Kidney (tissue), 13 donors: ENCODE measurements at regions not wholly inside any gene's neighbourhood (a gene's known extent, or its start where the extent isn't known, plus 50 kb on each side); places are given as distances from the start of the nearest gene placed in this dataset.
A peak's percentile ranks its signal among the peaks of the same experiment; 100 is the strongest.

ENCODE experiments used
- DNase-seq, 5 donors: peaks; one replicate each; pipeline ENCODE4 v3.0.0-alpha.2; 2013 to 2020
- FAIRE-seq: peaks from 2 replicates; lab custom pipeline; 2012; peaks lifted over from hg19 to GRCh38; lab: Jason Lieb, UNC
- H3K27ac ChIP-seq, 2 donors: one replicate each; pipeline ENCODE4 v1.7.0; 2013; ENCODE audit warnings: low read depth in 2 of 2, low read length in 2 of 2, inconsistent platforms in 1 of 2
- H3K27me3 ChIP-seq: one replicate; pipeline ENCODE4 v1.7.1; 2013; ENCODE audit warnings: low read length, inconsistent platforms; ENCODE audit not compliant: control insufficient read depth, insufficient read depth
- H3K36me3 ChIP-seq, 3 donors: one replicate each; pipeline versions ENCODE4 v1.7.0 to v1.7.1; 2013; ENCODE audit warnings: low read length in 3 of 3, control low read depth in 1 of 3, inconsistent platforms in 1 of 3; ENCODE audit not compliant: insufficient read depth in 3 of 3, control insufficient read depth in 2 of 3
- H3K4me1 ChIP-seq, 3 donors: one replicate each; pipeline versions ENCODE4 v1.7.0 to v1.7.1; 2013; ENCODE audit warnings: low read length in 3 of 3, inconsistent platforms in 1 of 3, low read depth in 1 of 3; ENCODE audit not compliant: control insufficient read depth in 2 of 3, insufficient read depth in 2 of 3
- H3K4me3 ChIP-seq, 3 donors: one replicate each; pipeline versions ENCODE4 v1.7.0 to v1.8.1; 2013; ENCODE audit warnings: low read length in 3 of 3, control low read depth in 1 of 3, inconsistent platforms in 1 of 3
- H3K9ac ChIP-seq, 3 donors: one replicate each; pipeline versions ENCODE4 v1.7.0 to v1.7.1; 2013; ENCODE audit warnings: low read length in 3 of 3, control low read depth in 1 of 3, inconsistent platforms in 1 of 3
- H3K9me3 ChIP-seq, 3 donors: one replicate each; pipeline versions ENCODE4 v1.7.0 to v1.7.1; 2013; ENCODE audit warnings: low read length in 3 of 3, control low read depth in 1 of 3, inconsistent platforms in 1 of 3; ENCODE audit not compliant: control insufficient read depth in 2 of 3, insufficient read depth in 1 of 3
- CTCF ChIP-seq: IDR thresholded peaks from 3 replicates; pipeline ENCODE4 v1.5.1; 2012; ENCODE audit warnings: mild to moderate bottlenecking, moderate library complexity, borderline replicate concordance; ENCODE audit not compliant: insufficient read depth; ENCODE audit errors: extremely low read depth
- intact Hi-C: fragments of 100-400 bp; cut with DNase I; formaldehyde crosslinking; loops from one replicate; pipeline ENCODE4 v1.11.1; 2022
- donor health status: control.
- donor health status: control.
- donor health status: control.
- donor health status: control.
- donor health status: control.
- donor health status: DM: yes; HTN: yes; CAD: no.
- donor health status: Normal renal cell carcinoma (clear cell type).

GRCh38 chr10:70978816-70979480 is 90.6 kb upstream of the PCBD1 start:
- TF ChIP-seq CTCF = no peak
- no peaks in the 10 kb centered on the region for H3K36me3 ChIP-seq
- H3K4me3 ChIP-seq = no peak overlapping the region
- H3K4me1 ChIP-seq = no peaks in the 10 kb centered on the region
- DNase-seq (peak in 1 of 5 donors; percentile 35), FAIRE-seq (no peak)
- H3K9me3 ChIP-seq = peaks cover 0 to 4% (median 0%) of the 10 kb centered on the region in 3 donors
- no peak overlapping the region for H3K27ac ChIP-seq
- no peaks in the 10 kb centered on the region for H3K27me3 ChIP-seq
- no peak overlapping the region for H3K9ac ChIP-seq
- intact Hi-C loops = no loop called here

GRCh38 chr10:70980687-70981086 is 92.3 kb upstream of the PCBD1 start:
- intact Hi-C loops = no loop called here
- no peak overlapping the region for H3K27ac ChIP-seq
- FAIRE-seq (no peak), DNase-seq (no peak)
- no peaks in the 10 kb centered on the region for H3K36me3 ChIP-seq
- H3K9ac ChIP-seq = no peak overlapping the region
- H3K9me3 ChIP-seq = peaks cover 0 to under 1% (median 0%) of the 10 kb centered on the region in 3 donors
- H3K27me3 ChIP-seq = no peaks in the 10 kb centered on the region
- no peaks in the 10 kb centered on the region for H3K4me1 ChIP-seq
- TF ChIP-seq CTCF = no peak
- no peak overlapping the region for H3K4me3 ChIP-seq

GRCh38 chr10:70981171-70981836 is 92.9 kb upstream of the PCBD1 start:
- DNase-seq = no peak

More at GRCh38 chr10:70981171-70981836, 92.9 kb upstream of the PCBD1 start:
- intact Hi-C loops = no loop called here
- TF ChIP-seq CTCF = no peak
- Histone ChIP-seq H3K4me1 (no peaks in the 10 kb centered on the region), H3K4me3 (no peak overlapping the region), H3K9me3 (no peaks in the 10 kb centered on the region), H3K36me3 (no peaks in the 10 kb centered on the region), H3K27me3 (no peaks in the 10 kb centered on the region), H3K9ac (no peak overlapping the region), H3K27ac (no peak overlapping the region)
- no peak for FAIRE-seq
